Spleen (tissue), 11 donors: ENCODE measurements at regions not wholly inside any gene's neighbourhood (a gene's known extent, or its start where the extent isn't known, plus 50 kb on each side); places are given as distances from the start of the nearest gene placed in this dataset.
"Not testable (repeated sequence)": the region's sequence is repeated elsewhere in the genome, so short reads cannot be mapped to it uniquely, and the experiment has no call there.

Experiments used
- DNase-seq: peaks from one replicate; pipeline ENCODE4 v3.0.0-alpha.2; 2020
- H3K27ac ChIP-seq, 8 donors: fragments of 200-600 bp; sonication (generic) in 7 of 8; 1 replicate in 4 of 8; 2 replicates in 4 of 8; pipeline versions ENCODE4 v1.5.0 to v1.8.0; 2016 to 2021; ENCODE audit warnings: inconsistent platforms in 4 of 8, mild to moderate bottlenecking in 4 of 8, moderate library complexity in 1 of 8
- H3K27me3 ChIP-seq, 7 donors: fragments of 200-600 bp; sonication (generic) in 6 of 7; replicated peaks in 1 of 7; 1 replicate in 4 of 7; 2 replicates in 3 of 7; pipeline versions ENCODE4 v1.5.0 to v1.8.0; 2016 to 2021; ENCODE audit warnings: inconsistent platforms in 3 of 7, mild to moderate bottlenecking in 1 of 7
- H3K36me3 ChIP-seq, 6 donors: fragments of 200-600 bp; sonication (generic) in 5 of 6; 1 replicate in 4 of 6; 2 replicates in 2 of 6; pipeline versions ENCODE4 v1.5.0 to v1.8.0; 2016 to 2021; ENCODE audit warnings: inconsistent platforms in 2 of 6
- H3K4me1 ChIP-seq, 6 donors: fragments of 200-600 bp; sonication (generic) in 5 of 6; 1 replicate in 3 of 6; 2 replicates in 3 of 6; pipeline versions ENCODE4 v1.5.0 to v1.8.0; 2016 to 2021; ENCODE audit warnings: inconsistent platforms in 3 of 6
- H3K4me3 ChIP-seq, 8 donors: fragments of 200-600 bp; sonication (generic) in 7 of 8; 1 replicate in 4 of 8; 2 replicates in 4 of 8; pipeline versions ENCODE4 v1.5.0 to v1.8.0; 2016 to 2021; ENCODE audit warnings: inconsistent platforms in 4 of 8, mild to moderate bottlenecking in 4 of 8, moderate library complexity in 2 of 8
- H3K9me3 ChIP-seq, 8 donors: fragments of 200-600 bp; sonication (generic) in 7 of 8; 1 replicate in 4 of 8; 2 replicates in 4 of 8; pipeline versions ENCODE4 v1.5.0 to v1.8.0; 2016 to 2021; ENCODE audit warnings: inconsistent platforms in 4 of 8
- CTCF ChIP-seq, 11 experiments: fragments of 200-600 bp in 7 of 11; fragments of 450-650 bp in 4 of 11; sonication (generic) in 4 of 11; IDR thresholded peaks in 8 of 11; conservative IDR thresholded peaks in 3 of 11; 1 replicate in 7 of 11; 2 replicates in 4 of 11; pipeline versions ENCODE4 v1.4.0 to v1.8.0; 2016 to 2021; ENCODE audit warnings: antibody characterized with exemption in 11 of 11, inconsistent platforms in 4 of 11, mild to moderate bottlenecking in 1 of 11
- POLR2A ChIP-seq, 3 donors: fragments of 450-650 bp; IDR thresholded peaks; one replicate each; pipeline ENCODE4 v1.5.1; 2017; ENCODE audit warnings: antibody characterized with exemption in 3 of 3, mild to moderate bottlenecking in 1 of 3
- POLR2AphosphoS5 ChIP-seq, 3 donors: sonication (generic); formaldehyde crosslinking; IDR thresholded peaks; one replicate each; pipeline ENCODE4 v1.5.1; 2017; ENCODE audit warnings: antibody characterized with exemption in 3 of 3
- WGBS, 5 donors: extraction: QIAGEN DNeasy Blood & Tissue Kit in 3 of 5; methylation state at CpG; one replicate each; pipeline versions ENCODE4 v1.1.5 to v1.1.7; 2013 to 2018; 5-methylcytosine and 5-hydroxymethylcytosine counted together
- intact Hi-C: fragments of 100-400 bp; cut with DNase I; formaldehyde crosslinking; loops from one replicate; pipeline ENCODE4 v1.15.0; 2023; ENCODE audit warnings: low total_unique reads
- donor health status: healthy with polysubstance abuse.
- donor health status: DM: no; HTN: no; CAD: no; lungs with moderate emphysema.
- donor health status: DM: no; HTN: no; CAD: no.
- donor health status: Bipolar disorder and iron deficiency.
- donor health status: healthy.
- donor health status: DM: no; HTN: no; CAD: no.
- donor health status: DM: yes; HTN: yes; CAD: no.

- DNase-seq = no peak
- intact Hi-C loops = no loop called here
- TF ChIP-seq POLR2A (IDR thresholded peaks at IDR 0.05) = no peak
- no peak for TF ChIP-seq CTCF (IDR thresholded peaks at IDR 0.05 in 8 of 11, conservative IDR thresholded peaks at IDR 0.05 in 3 of 11)
- no peak for TF ChIP-seq POLR2AphosphoS5 (IDR thresholded peaks at IDR 0.05)
- no peaks in the 10 kb centered on the region for H3K27me3 ChIP-seq
- no peaks in the 10 kb centered on the region for H3K4me1 ChIP-seq
- no peaks in the 10 kb centered on the region for H3K36me3 ChIP-seq
- H3K27ac ChIP-seq = no peak overlapping the region
- 90 to 93% (median 91%) methylated on average over 4 of the region's 4 CpGs for WGBS, 5 donors
- H3K9me3 ChIP-seq = peaks cover 0 to 10% (median 6%) of the 10 kb centered on the region in 8 donors
- H3K4me3 ChIP-seq = no peak overlapping the region
Observed at GRCh38 chr1:199482426-199482825, 545.1 kb upstream of the NR5A2 start.

DNA sequence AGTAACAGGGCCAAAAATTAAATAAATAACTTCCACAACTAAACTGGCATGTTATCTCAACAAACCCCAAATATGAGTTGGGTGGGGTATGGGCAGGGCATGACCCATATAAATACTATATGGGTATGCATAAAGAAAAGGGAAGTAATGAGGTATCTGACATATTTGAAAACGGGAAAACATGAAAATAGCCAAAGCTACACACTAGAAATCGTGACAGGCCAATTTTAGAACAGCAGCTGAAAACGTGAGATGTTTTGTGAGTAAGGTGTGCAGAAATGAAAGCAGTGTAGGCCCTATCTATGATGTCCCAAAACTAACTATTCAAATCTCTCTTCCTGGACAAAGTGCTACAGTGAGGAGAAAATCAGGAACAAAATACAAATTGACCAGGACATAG, 537.9 kb upstream of the NR5A2 start:
- DNase-seq = no peak
- H3K9me3 ChIP-seq = peaks cover 0 to 25% (median 21%) of the 10 kb centered on the region in 8 donors
- 52 to 74% (median 65%) methylated on average over 3 of the region's 3 CpGs for WGBS, 5 donors
- no peak for TF ChIP-seq POLR2A (IDR thresholded peaks at IDR 0.05)
- TF ChIP-seq POLR2AphosphoS5 (IDR thresholded peaks at IDR 0.05) = no peak
- TF ChIP-seq CTCF (IDR thresholded peaks at IDR 0.05 in 8 of 11, conservative IDR thresholded peaks at IDR 0.05 in 3 of 11) = no peak
- H3K27me3 ChIP-seq = no peaks in the 10 kb centered on the region
- H3K36me3 ChIP-seq = no peaks in the 10 kb centered on the region
- no peak overlapping the region for H3K4me3 ChIP-seq
- H3K27ac ChIP-seq = peak overlapping the region in 2 of 8 donors; percentile 15 to 21
- intact Hi-C loops = no loop called here
- peaks cover 0 to 18% (median 0%) of the 10 kb centered on the region in 6 donors for H3K4me1 ChIP-seq

DNA sequence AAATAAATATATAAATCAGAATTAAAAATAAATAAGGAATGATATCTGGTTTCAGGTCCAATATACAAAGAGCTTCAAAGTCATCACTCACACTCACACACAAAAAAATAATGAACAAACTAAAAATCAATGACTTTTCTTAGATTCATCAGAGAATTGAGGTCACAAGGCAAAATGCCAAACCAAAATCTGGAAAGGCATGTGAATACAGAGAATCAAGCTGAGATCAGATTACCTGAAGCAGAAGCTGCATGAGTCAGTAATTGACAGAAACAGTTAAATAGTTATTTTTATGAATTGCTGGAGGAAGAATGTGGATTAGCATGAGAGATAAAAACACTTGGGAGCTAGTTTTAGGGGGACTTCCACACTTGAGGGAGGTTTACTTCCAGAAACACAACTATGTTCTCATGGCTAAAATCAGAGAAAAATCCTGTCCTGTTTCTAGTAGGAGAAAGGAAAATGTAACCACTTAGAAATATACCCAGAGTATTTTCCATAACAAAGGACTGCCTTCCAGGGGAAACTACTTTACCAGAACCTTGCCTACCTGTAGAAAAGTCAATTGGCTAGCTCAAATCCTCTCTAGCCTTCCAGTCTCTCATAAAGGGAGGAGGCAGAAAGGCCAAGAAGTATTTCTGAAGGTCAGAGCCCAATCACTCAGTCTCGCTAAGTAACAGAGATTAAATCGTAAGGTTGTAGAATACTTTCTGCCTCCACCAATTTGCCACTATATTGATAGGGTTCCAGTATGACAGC, 536.6 kb upstream of the NR5A2 start:
- 92 to 98% (median 94%) methylated on average over 2 of the region's 2 CpGs for WGBS, 5 donors
- H3K27ac ChIP-seq = no peak overlapping the region
- DNase-seq = no peak
- TF ChIP-seq POLR2A (IDR thresholded peaks at IDR 0.05) (no peak), POLR2AphosphoS5 (IDR thresholded peaks at IDR 0.05) (no peak), CTCF (IDR thresholded peaks at IDR 0.05 in 8 of 11, conservative IDR thresholded peaks at IDR 0.05 in 3 of 11) (no peak)
- no peak overlapping the region for H3K4me3 ChIP-seq
- H3K9me3 ChIP-seq = peaks cover 4 to 39% (median 35%) of the 10 kb centered on the region in 8 donors
- H3K36me3 ChIP-seq = no peaks in the 10 kb centered on the region
- H3K27me3 ChIP-seq = no peaks in the 10 kb centered on the region
- intact Hi-C loops = no loop called here
- H3K4me1 ChIP-seq = peaks cover 0 to 18% (median 0%) of the 10 kb centered on the region in 6 donors

DNA sequence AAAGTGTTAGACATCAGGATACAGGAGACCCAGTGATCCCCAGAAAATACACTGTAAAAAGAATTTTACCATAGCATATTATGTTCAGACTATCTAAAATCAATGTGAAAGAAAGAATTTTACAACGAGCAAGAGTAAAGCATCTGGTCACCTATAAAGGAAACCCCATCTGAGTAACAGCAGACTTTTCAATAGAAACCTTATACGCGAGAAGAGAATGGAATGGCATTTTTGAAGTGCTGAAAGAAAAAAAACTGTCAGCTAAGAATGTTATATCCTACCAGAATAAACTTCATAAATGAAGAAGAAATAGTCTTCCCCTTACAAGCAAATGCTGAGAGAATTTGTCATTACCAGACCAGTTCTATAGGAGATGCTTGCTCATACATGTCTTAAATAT, 532.1 kb upstream of the NR5A2 start:
- TF ChIP-seq CTCF (IDR thresholded peaks at IDR 0.05 in 8 of 11, conservative IDR thresholded peaks at IDR 0.05 in 3 of 11) = no peak
- TF ChIP-seq POLR2AphosphoS5 (IDR thresholded peaks at IDR 0.05) = no peak
- TF ChIP-seq POLR2A (IDR thresholded peaks at IDR 0.05) = no peak
- no peaks in the 10 kb centered on the region for H3K36me3 ChIP-seq

GRCh38 chr1:199498802-199499201, 528.7 kb upstream of the NR5A2 start:
- DNase-seq, H3K27me3 ChIP-seq, intact Hi-C loops, H3K36me3 ChIP-seq, H3K4me1 ChIP-seq, H3K4me3 ChIP-seq: not testable (repeated sequence)
- H3K9me3 ChIP-seq = peaks cover 4 to 57% (median 29%) of the 10 kb centered on the region in 8 donors
- peak overlapping the region in 2 of 8 donors; percentile 54 to 72 for H3K27ac ChIP-seq
- 50 to 81% (median 57%) methylated on average over 1 of the region's 1 CpG for WGBS, 5 donors

More for the DNA sequence above, 532.1 kb upstream of the NR5A2 start:
- 67 to 99% (median 95%) methylated on average over 3 of the region's 3 CpGs for WGBS, 5 donors
- intact Hi-C loops = no loop called here
- H3K4me3 ChIP-seq = no peak overlapping the region
- peaks cover 4 to 48% (median 30%) of the 10 kb centered on the region in 8 donors for H3K9me3 ChIP-seq
- no peaks in the 10 kb centered on the region for H3K27me3 ChIP-seq
- no peak overlapping the region for H3K27ac ChIP-seq
- no peak for DNase-seq
- peaks cover 0 to 8% (median 2%) of the 10 kb centered on the region in 6 donors for H3K4me1 ChIP-seq
